DMS114 treated with DMSO at 0.1 percent for 48 hours (cell line): ENCODE measurements at regions not wholly inside any gene's neighbourhood (a gene's known extent, or its start where the extent isn't known, plus 50 kb on each side); places are given as distances from the start of the nearest gene placed in this dataset.
"Not testable (repeated sequence)": the region's sequence is repeated elsewhere in the genome, so short reads cannot be mapped to it uniquely, and the experiment has no call there.

Source experiments
- DNase-seq: peaks from one replicate; lab custom pipeline; 2025; ENCODE audit not compliant: unreplicated experiment; lab: John Stamatoyannopoulos, UW

- no peak for DNase-seq
Observed at GRCh38 chr2:122808286-122808969, 1053.0 kb downstream of the TSN start.

GRCh38 chr2:122812214-122812613 lies 1056.8 kb downstream of the TSN start:
- not testable (repeated sequence) for DNase-seq

GRCh38 chr2:122815120-122815519 lies 1059.7 kb downstream of the TSN start:
- DNase-seq, result no peak

GRCh38 chr2:122816803-122817202 lies 1061.4 kb downstream of the TSN start:
- no peak for DNase-seq

- DNase-seq, result no peak
Observed at GRCh38 chr2:122822319-122822718, 1066.9 kb downstream of the TSN start.

- DNase-seq, result no peak
Observed at GRCh38 chr2:122830157-122830556, 1074.7 kb downstream of the TSN start.

- DNase-seq, result no peak
Observed at GRCh38 chr2:122831649-122832048, 1076.2 kb downstream of the TSN start.

- DNase-seq, result no peak
Observed at GRCh38 chr2:122843503-122843902, 1088.1 kb downstream of the TSN start.

GRCh38 chr2:122851161-122851560 lies 1095.7 kb downstream of the TSN start:
- no peak for DNase-seq

- DNase-seq, result no peak
Observed at GRCh38 chr2:122851972-122852531, 1096.6 kb downstream of the TSN start.

- DNase-seq, result no peak
Observed at GRCh38 chr2:122856696-122857095, 1101.2 kb downstream of the TSN start.

- no peak for DNase-seq
Observed at GRCh38 chr2:122858075-122858702, 1102.7 kb downstream of the TSN start.

- DNase-seq, result no peak
Observed at GRCh38 chr2:122858813-122859212, 1103.4 kb downstream of the TSN start.

GRCh38 chr2:122859260-122859659 lies 1103.8 kb downstream of the TSN start:
- no peak for DNase-seq

- DNase-seq, result no peak
Observed at GRCh38 chr2:122863532-122863931, 1108.1 kb downstream of the TSN start.

GRCh38 chr2:122864728-122865127 lies 1109.3 kb downstream of the TSN start:
- DNase-seq, result no peak

GRCh38 chr2:122866095-122866494 lies 1110.6 kb downstream of the TSN start:
- no peak for DNase-seq

- no peak for DNase-seq
Observed at GRCh38 chr2:122867941-122868340, 1112.5 kb downstream of the TSN start.

- no peak for DNase-seq
Observed at GRCh38 chr2:122868646-122869275, 1113.3 kb downstream of the TSN start.

GRCh38 chr2:122873951-122874350 lies 1118.5 kb downstream of the TSN start:
- no peak for DNase-seq

GRCh38 chr2:122875091-122875865 lies 1119.8 kb downstream of the TSN start:
- DNase-seq, result no peak
